ENCODE measurements at regions not wholly inside any gene's neighbourhood (a gene's known extent, or its start where the extent isn't known, plus 50 kb on each side); places are given as distances from the start of the nearest gene placed in this dataset.

DNA sequence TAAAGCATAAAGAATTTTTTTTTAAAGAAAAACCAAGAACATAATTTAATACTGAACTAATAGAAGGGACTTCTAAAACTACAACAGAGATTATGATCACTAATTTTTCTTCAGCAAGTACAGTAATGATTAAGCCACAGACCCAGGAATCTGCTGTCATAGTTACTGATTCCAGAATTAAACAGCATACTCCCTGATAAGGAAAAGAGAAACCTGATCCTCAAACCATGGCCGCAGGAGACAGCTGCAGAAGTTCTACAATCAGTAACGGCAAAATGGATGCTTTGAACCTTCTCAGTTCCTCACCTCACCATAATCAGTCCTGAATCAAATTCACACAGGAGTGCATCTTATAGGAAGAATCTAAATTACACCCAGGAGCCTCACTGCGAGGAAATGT, 939.0 kb upstream of the SLITRK1 start:
- TF ChIP-seq, protein P1, sequence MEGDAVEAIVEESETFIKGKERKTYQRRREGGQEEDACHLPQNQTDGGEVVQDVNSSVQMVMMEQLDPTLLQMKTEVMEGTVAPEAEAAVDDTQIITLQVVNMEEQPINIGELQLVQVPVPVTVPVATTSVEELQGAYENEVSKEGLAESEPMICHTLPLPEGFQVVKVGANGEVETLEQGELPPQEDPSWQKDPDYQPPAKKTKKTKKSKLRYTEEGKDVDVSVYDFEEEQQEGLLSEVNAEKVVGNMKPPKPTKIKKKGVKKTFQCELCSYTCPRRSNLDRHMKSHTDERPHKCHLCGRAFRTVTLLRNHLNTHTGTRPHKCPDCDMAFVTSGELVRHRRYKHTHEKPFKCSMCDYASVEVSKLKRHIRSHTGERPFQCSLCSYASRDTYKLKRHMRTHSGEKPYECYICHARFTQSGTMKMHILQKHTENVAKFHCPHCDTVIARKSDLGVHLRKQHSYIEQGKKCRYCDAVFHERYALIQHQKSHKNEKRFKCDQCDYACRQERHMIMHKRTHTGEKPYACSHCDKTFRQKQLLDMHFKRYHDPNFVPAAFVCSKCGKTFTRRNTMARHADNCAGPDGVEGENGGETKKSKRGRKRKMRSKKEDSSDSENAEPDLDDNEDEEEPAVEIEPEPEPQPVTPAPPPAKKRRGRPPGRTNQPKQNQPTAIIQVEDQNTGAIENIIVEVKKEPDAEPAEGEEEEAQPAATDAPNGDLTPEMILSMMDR (IDR thresholded peaks at IDR 0.05; ENCODE audit: borderline replicate concordance, extremely low read depth, low read length, poor library complexity, severe bottlenecking), result no peak
- TF ChIP-seq EZH2 (IDR thresholded peaks at IDR 0.05; ENCODE audit: borderline replicate concordance, low read depth, low read length, severe bottlenecking), result no peak
